GM19395 (cell line): ENCODE measurements at regions not wholly inside any gene's neighbourhood (a gene's known extent, or its start where the extent isn't known, plus 50 kb on each side); places are given as distances from the start of the nearest gene placed in this dataset.

Experiments
- ATAC-seq: cut with Tn5 transposase; IDR thresholded peaks from one replicate; pipeline ENCODE4 v1.9.1; 2021; ENCODE audit warnings: mild to moderate bottlenecking, moderate library complexity; ENCODE audit not compliant: unreplicated experiment

DNA sequence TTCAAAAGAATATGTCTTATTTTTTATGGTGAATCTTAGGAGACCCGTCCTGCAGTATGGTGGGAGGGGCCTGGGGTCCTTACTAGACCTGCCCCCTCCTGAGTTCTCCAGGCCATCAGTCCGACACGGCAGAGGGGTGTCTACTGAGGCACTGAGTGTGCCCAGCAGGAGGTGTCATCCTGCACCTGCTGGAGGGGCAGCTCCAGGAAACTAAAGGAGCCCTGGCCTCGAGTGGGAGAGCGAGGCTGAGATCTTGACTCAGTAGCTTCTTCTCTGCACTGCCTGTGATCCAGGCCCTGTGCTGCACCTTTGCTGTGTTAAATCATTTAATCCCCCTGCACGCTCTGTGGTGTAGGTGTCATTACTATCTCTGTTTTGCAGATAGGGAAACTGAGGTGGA lies 587.7 kb downstream of the PTPRU start:
- ATAC-seq = no peak

- no peak for ATAC-seq
Observed at GRCh38 chr1:29823561-29823960, 587.2 kb downstream of the PTPRU start.

DNA sequence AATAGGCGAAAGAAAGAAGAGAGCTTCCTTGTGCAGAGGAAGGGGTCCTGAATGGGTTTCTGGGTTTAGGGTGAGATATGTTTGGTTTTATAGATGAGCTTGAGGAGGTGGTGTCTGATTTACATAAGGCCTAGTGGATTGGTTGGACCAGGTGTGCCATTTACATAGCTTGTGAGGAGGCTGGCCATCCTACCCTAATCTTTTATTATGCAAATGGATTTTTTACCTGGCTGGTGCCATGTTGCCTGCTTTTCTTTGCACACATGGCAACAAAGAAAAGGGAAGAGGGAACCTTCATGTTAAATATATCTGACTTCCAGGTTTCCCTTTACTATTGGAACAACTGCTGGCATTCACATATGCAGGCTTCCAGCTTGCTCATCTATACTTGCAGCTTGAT lies 585.3 kb downstream of the PTPRU start:
- no peak for ATAC-seq

DNA sequence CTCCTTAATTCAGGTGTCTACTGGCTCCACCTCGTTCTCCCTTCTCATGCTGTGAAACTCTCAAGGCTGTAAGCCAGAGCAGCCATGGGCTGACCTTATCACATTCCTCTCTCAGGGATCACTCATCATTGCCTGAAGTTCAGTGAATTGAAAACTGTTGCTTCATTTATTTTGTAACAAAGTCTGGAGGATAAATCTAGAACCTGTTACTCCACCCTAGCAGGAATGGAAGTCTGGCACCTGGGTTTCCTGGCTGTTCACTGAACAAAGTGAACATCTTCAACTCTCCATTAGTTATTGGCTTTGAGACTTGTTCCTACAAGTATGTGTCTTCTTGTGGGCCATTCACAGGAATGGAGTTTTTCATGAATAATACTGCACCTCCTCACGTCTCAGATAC lies 584.1 kb downstream of the PTPRU start:
- no peak for ATAC-seq

DNA sequence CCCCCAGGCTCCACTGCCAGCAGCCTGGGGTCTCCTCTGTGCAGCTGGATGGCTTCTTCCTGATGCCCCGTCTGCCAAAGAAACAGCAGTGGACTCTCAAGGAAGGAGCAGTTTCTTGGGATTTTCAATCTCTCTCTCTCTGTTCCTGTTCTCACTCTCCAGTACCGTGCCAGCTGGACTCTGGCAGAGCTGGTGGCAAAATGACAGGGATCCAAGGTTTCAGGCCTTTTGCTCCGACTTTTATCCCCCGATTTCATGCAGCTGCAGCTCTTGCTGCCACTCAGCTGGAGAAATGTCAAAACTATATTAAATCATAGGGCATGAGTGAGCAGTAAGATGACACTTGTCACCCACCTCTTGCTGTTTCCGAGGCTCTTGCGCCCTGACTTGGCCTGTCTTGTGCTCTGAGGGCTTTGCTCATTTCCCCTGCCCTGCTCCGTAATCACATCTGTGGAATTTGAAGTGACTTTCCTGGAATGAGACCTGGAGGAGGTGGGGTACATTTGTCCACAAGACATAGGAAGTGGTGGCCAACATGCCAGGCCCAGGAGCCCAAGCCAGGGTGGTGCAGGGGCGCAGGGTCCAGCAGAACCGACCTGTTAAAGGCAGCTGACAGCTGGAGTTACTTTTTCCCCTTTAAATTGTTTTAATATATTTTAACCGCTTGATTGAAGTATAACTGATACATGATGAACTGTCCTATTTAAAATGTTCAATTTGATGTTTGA lies 576.2 kb downstream of the PTPRU start:
- ATAC-seq = no peak

GRCh38 chr1:29811727-29812407 lies 575.5 kb downstream of the PTPRU start:
- ATAC-seq = no peak

GRCh38 chr1:29811247-29811646 lies 574.9 kb downstream of the PTPRU start:
- no peak for ATAC-seq

DNA sequence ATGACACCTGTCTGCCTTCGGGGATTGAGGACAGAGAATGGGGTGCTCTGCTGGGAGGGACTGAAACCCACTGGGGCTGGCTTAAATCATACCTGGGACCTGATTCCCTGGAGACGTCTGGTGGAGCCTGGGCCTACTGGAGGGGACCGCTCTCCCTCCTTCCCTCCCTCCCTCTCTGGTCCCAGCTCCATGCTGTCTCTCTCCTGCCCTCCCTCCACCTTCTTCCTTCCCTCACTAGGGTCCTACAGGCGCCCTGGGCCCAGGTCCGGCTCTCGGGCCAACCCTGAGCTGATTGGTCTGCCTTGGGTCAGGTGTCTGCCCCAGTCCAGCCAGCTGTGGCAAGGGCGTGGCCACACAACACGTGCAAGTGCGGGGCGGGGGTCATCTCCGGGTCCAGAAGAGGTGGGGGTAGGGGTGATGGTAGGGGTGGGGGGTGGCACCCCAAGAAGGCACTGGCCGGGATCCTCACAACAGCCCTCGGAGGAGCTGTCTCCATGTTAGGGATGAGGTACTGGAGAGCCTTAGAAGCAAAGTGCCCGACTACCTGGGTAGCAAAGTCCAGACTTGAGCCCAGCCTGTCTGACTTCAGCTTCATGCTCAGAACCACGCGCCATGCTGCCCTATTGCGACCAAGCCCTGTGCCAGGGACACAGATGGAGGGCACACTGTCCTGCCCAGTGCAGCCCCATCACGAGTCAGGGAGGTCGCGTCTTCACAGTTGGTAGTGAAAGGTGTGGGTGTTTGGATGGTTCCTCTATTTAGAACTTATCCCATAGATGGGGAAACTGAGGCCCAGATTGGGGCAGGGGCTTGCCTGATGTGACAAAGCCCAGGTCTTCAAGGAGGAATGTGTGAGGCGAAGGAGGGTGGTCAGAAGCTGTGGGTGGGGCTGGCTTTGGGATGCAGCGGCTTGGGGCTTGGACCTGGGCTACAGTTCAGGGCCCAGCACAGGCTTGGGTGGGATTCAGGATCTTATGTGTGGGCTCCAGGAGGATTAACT lies 574.1 kb downstream of the PTPRU start:
- ATAC-seq = no peak

- no peak for ATAC-seq
Observed at GRCh38 chr1:29809446-29810120, 573.3 kb downstream of the PTPRU start.

- no peak for ATAC-seq
Observed at GRCh38 chr1:29808141-29808995, 572.0 kb downstream of the PTPRU start.

DNA sequence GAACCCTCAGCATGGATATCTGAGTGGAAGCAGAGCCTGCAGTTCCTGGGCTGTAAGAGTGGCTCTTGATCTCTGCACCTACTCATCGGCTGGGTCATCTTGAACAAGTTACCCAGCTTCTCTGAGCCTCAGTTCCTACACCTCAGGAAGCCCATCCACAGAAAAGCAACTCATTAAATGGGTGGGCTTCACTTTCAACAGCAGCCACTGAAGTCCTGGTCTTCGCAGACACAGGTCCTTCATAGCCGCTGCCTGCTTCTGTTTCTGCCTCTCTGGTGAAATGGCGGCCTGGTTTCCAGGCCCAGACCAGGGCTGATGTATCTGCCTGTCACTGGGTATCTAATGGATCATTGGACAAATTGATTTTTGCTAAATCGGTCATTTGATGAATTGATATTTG lies 571.4 kb downstream of the PTPRU start:
- no peak for ATAC-seq

GRCh38 chr1:29806646-29807319 lies 570.5 kb downstream of the PTPRU start:
- no peak for ATAC-seq

DNA sequence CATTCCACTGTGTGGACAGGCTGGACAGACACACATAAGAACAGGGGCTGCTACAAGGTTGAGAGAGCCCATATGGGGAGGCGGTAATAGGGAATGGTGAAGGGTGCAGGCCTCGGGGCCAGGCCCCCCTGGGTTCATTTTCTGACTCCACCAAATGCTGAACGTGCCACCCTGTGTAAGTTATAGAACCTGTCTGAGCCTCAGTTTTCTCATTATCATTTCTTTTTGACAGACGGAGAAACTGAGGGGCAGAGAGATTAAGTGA lies 569.5 kb downstream of the PTPRU start:
- no peak for ATAC-seq

DNA sequence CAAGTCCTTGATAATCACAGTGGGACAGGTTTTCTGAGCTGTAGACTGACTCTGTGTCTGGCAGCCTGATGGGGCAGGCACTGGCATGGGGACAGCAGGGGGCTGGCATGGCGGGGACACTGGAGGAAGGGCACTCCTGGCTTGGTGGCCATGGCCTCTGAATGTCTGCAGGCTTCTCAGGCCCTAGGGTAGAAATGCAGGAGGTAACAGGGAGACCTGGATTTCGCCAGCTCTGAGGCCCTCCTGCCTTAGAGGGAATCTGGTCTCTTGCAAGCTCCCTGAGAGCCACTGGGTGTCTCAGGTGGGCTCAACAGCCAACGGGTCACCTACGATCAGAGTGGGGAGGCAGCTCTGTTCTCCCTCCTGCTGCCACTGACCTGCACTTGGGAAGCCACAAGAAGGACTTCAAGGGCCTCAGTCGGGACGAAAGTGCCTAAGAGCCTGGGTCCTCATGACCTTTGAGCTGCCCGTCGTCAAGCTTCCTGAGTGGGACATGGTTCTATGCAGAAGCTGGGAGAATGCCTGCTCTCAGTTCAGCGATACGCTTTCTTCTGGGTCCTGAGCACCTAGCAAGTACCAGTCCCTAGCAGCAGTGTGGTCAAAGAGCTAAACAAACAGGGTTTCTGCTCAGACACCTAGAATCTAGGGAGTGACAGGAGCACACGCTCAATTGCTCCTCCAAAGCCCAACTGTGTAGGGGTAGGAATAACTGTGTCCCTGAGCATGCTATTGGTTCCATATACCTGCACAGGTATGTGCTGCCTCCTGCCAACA lies 569.0 kb downstream of the PTPRU start:
- no peak for ATAC-seq

- ATAC-seq = no peak
Observed at GRCh38 chr1:29804181-29804899, 568.0 kb downstream of the PTPRU start.

DNA sequence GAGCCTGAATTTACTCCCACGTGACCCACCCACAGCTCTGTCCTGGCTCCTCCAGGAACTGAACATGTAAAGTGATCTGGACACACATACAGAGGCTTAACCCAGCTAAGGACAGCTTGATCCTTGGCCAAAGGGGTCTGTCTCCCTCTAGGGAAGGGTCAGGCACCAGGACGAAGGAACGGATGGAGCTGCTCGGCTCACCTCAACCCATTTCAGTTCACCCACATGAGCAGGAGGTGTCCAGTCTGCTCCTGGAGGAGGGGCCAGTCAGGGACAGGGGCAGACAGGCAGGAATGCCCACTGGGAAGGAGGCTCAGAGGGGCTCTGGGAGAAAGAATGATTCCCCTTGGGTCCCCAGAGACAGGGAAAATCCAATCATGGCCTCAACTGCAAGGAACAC lies 567.2 kb downstream of the PTPRU start:
- no peak for ATAC-seq

DNA sequence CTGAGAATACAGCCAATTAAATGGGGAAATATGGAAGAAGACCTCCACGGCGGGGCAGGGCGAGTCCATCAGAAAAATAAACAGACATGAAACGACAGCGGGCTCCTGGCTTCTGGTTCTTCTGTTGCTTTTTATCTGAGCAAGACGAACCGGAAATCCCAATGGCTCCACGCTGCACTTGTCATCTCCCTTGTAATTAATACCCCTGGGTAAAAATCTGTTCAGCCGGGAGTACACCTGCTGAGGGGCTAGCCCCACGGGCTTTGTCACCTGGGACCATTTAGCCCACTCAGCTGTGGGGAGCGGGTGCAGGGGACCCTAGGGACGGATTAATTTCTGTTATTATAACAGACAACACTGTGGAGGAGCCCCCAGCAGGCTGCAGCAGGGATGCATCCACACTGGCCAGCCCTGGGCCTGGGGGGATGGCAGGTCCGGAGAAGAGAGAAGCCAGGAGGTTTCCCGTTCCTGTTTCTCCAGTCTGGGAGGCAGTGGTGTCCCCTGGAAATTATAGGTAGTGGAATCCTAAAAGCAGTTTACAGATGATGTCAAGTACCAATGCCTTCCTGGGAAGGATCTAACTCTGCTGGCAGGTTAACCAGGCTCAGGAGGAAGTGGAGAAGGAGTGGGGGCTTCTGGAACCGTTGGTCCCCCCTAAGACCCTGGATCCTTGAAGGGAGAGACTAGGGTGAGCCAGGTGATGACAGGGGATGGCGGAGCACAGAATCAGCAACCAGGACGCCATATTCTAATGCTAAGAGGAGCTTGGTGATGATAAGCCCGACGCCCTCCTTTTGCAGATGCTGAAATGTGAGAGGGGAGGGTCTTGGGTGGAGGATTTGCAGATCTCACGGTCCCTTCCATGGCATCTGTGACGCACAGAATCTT lies 566.1 kb downstream of the PTPRU start:
- ATAC-seq = no peak
